IMR-90 (cell line): ENCODE measurements at regions not wholly inside any gene's neighbourhood (a gene's known extent, or its start where the extent isn't known, plus 50 kb on each side); places are given as distances from the start of the nearest gene placed in this dataset.

ENCODE experiments used
- ATAC-seq: fragments of 200-7000 bp; cut with Tn5 transposase; 2 replicates; pipeline ENCODE4 v1.9.1; 2020; ENCODE audit warnings: low read depth, mild to moderate bottlenecking, moderate library complexity
- BruUV-seq: library from RNA; stranded (reverse); fragments of 400-500 nt; replicated peaks from 2 replicates; lab custom pipeline; 2021; lab: Mats Ljungman, UMichigan
- CTCF ChIA-PET: fragments of 300-600 bp; formaldehyde crosslinking; extraction: SDS; loops from one replicate; lab custom pipeline; 2021; ENCODE audit warnings: antibody characterized with exemption; lab: Yijun Ruan, JAX
- POLR2A ChIA-PET: fragments of 300-600 bp; sonication (Branson Sonifier 250); formaldehyde crosslinking; loops from one replicate; lab custom pipeline; 2022; ENCODE audit warnings: antibody characterized with exemption; ENCODE audit not compliant: unreplicated experiment; lab: Charles Lee
- DNase-seq: peaks from one replicate; pipeline ENCODE4 v3.0.0; 2013
- H2AFZ ChIP-seq: replicated peaks from 2 replicates; pipeline ENCODE3; 2013; ENCODE audit warnings: low read length, mild to moderate bottlenecking; ENCODE audit not compliant: poor library complexity
- H2AK5ac ChIP-seq: 2 replicates; pipeline ENCODE4 v1.6.1; 2013; ENCODE audit warnings: low read depth, low read length, inconsistent platforms
- H2AK9ac ChIP-seq: replicated peaks from 2 replicates; pipeline ENCODE3; 2013; ENCODE audit warnings: mild to moderate bottlenecking, low read depth, low read length, moderate library complexity; ENCODE audit not compliant: poor library complexity
- H2BK120ac ChIP-seq: 2 replicates; pipeline ENCODE4 v1.6.1; 2013; ENCODE audit warnings: low read depth, low read length, inconsistent platforms
- H2BK15ac ChIP-seq: 3 replicates; pipeline ENCODE4 v1.6.1; 2013; ENCODE audit warnings: low read depth, low read length, inconsistent platforms
- H2BK20ac ChIP-seq: 2 replicates; pipeline ENCODE4 v1.6.1; 2013; ENCODE audit warnings: low read depth, mild to moderate bottlenecking, inconsistent platforms, low read length, moderate library complexity
- H2BK5ac ChIP-seq: 2 replicates; pipeline ENCODE4 v1.6.1; 2013; ENCODE audit warnings: mild to moderate bottlenecking, low read depth, low read length, inconsistent platforms; ENCODE audit not compliant: poor library complexity, severe bottlenecking
- H3K14ac ChIP-seq: replicated peaks from 2 replicates; pipeline ENCODE4 v1.6.1; 2013; ENCODE audit warnings: low read depth, low read length, inconsistent platforms
- H3K18ac ChIP-seq: 2 replicates; pipeline ENCODE4 v1.6.1; 2013; ENCODE audit warnings: low read depth, low read length, control low read depth
- H3K23ac ChIP-seq: 2 replicates; pipeline ENCODE4 v1.6.1; 2013; ENCODE audit warnings: low read depth, low read length, inconsistent platforms
- H3K27ac ChIP-seq: 2 replicates; pipeline ENCODE4 v1.5.1; 2013; ENCODE audit warnings: mild to moderate bottlenecking, control low read depth, low read length; ENCODE audit not compliant: insufficient read depth
- H3K27me3 ChIP-seq: 2 replicates; pipeline ENCODE4 v1.6.1; 2013; ENCODE audit warnings: low read length; ENCODE audit not compliant: control insufficient read depth, insufficient read depth
- H3K36me3 ChIP-seq: 2 replicates; pipeline ENCODE4 v1.6.1; 2013; ENCODE audit warnings: low read length, mixed read lengths; ENCODE audit not compliant: control insufficient read depth, insufficient read depth
- H3K4ac ChIP-seq: 2 replicates; pipeline ENCODE4 v1.6.1; 2013; ENCODE audit warnings: low read depth, low read length, inconsistent platforms
- H3K4me1 ChIP-seq: 2 replicates; pipeline ENCODE4 v1.6.1; 2013; ENCODE audit warnings: low read length, mixed read lengths; ENCODE audit not compliant: control insufficient read depth, insufficient read depth
- H3K4me2 ChIP-seq: 2 replicates; pipeline ENCODE4 v1.6.1; 2013; ENCODE audit warnings: low read depth, mild to moderate bottlenecking, control low read depth, low read length, moderate library complexity
- H3K4me3 ChIP-seq: 2 replicates; pipeline ENCODE4 v1.5.1; 2013; ENCODE audit warnings: low read depth, mild to moderate bottlenecking, control low read depth, low read length, moderate library complexity; ENCODE audit not compliant: insufficient read depth
- H3K56ac ChIP-seq: 2 replicates; pipeline ENCODE4 v1.6.1; 2013; ENCODE audit warnings: low read length, inconsistent platforms; ENCODE audit not compliant: insufficient read depth; ENCODE audit errors: extremely low read depth
- H3K79me1 ChIP-seq, 2 experiments: 2 replicates each; pipeline ENCODE4 v1.6.1; 2013; ENCODE audit warnings: low read length in 2 of 2, inconsistent platforms in 1 of 2, low read depth in 1 of 2
- H3K9ac ChIP-seq: 2 replicates; pipeline ENCODE4 v1.6.1; 2013; ENCODE audit warnings: low read depth, low read length, control low read depth
- H3K9me1 ChIP-seq: 2 replicates; pipeline ENCODE4 v1.6.1; 2013; ENCODE audit warnings: low read length, inconsistent platforms; ENCODE audit not compliant: insufficient read depth
- H3K9me3 ChIP-seq: 2 replicates; pipeline ENCODE4 v1.6.1; 2013; ENCODE audit warnings: low read length; ENCODE audit not compliant: control insufficient read depth, insufficient read depth
- H4K20me1 ChIP-seq: 2 replicates; pipeline ENCODE4 v1.6.1; 2013; ENCODE audit warnings: low read length, inconsistent platforms; ENCODE audit not compliant: insufficient read depth
- H4K5ac ChIP-seq: 2 replicates; pipeline ENCODE4 v1.6.1; 2013; ENCODE audit warnings: mild to moderate bottlenecking, low read depth, low read length, control low read depth
- H4K8ac ChIP-seq, 2 experiments: 2 replicates each; pipeline ENCODE4 v1.6.1; 2013; ENCODE audit warnings: low read depth in 2 of 2, low read length in 2 of 2, control low read depth in 1 of 2, inconsistent platforms in 1 of 2
- H4K91ac ChIP-seq: 2 replicates; pipeline ENCODE4 v1.6.1; 2013; ENCODE audit warnings: low read depth, low read length, inconsistent platforms; ENCODE audit not compliant: insufficient read depth
- CEBPB ChIP-seq: IDR thresholded peaks from 2 replicates; pipeline ENCODE4 v1.6.1; 2012; ENCODE audit warnings: low read depth, low read length, improper control_type of control experiment
- RFX5 ChIP-seq: IDR thresholded peaks from 2 replicates; pipeline ENCODE4 v1.8.0; 2012; ENCODE audit warnings: low read depth, mild to moderate bottlenecking, low read length, moderate library complexity
- WGBS, 2 experiments: methylation state at CpG; one replicate each; pipeline versions ENCODE4 v1.1.5 to v1.1.7; 2013; ENCODE audit warnings: missing lambda C conversion rate in 2 of 2; ENCODE audit not compliant: insufficient read length in 1 of 2; ENCODE audit errors: extremely low coverage in 2 of 2; 5-methylcytosine and 5-hydroxymethylcytosine counted together
- dilution Hi-C: fragments of 300-500 bp; cut with HindIII; formaldehyde crosslinking; loops from one replicate; pipeline ENCODE4 v1.14.3; 2018; ENCODE audit warnings: low sequenced_read_pairs; ENCODE audit not compliant: unreplicated experiment
- in situ Hi-C: fragments of 300-500 bp; cut with MboI; formaldehyde crosslinking; loops from 3 replicates; pipeline ENCODE4 v1.14.3; 2019; ENCODE audit warnings: low sequenced_read_pairs, inconsistent platforms, mixed read lengths
- intact Hi-C: fragments of 100-400 bp; cut with micrococcal nuclease; formaldehyde crosslinking; loops from 2 replicates; pipeline ENCODE4 v1.10.0; 2022

GRCh38 chr7:84663224-84663623, 468.6 kb upstream of the SEMA3A start:
- Histone ChIP-seq H3K56ac (no peak overlapping the region), H3K4me2 (peak overlapping the region; percentile 63), H4K91ac (no peak overlapping the region), H3K9me3 (no peaks in the 10 kb centered on the region), H2AK5ac (no peak overlapping the region), H2AK9ac (no peak overlapping the region), H3K4me1 (no peaks in the 10 kb centered on the region), H3K4me3 (no peak overlapping the region), H2BK5ac (no peak overlapping the region), H2BK20ac (no peak overlapping the region), H3K9me1 (no peaks in the 10 kb centered on the region), H3K79me1 (no peaks in the 10 kb centered on the region), H2BK15ac (no peak overlapping the region), H3K27me3 (no peaks in the 10 kb centered on the region), H3K4ac (no peak overlapping the region), H3K23ac (no peak overlapping the region), H3K27ac (no peak overlapping the region), H2AFZ (no peak overlapping the region), H3K14ac (no peak overlapping the region), H3K9ac (no peak overlapping the region), H4K20me1 (no peaks in the 10 kb centered on the region), H4K5ac (no peak overlapping the region), H2BK120ac (no peak overlapping the region), H3K18ac (0 out of 2 replicates have a peak overlapping the region, but pooled peaks have one; percentile 36), H3K36me3 (no peaks in the 10 kb centered on the region), H4K8ac (no peak overlapping the region)
- WGBS, 2 experiments = no CpG with 5 or more reads among the region's 1 CpG
- no TSS peak for BruUV-seq
- ChIA-PET CTCF (no interaction called here), POLR2A (no interaction called here)
- TF ChIP-seq RFX5 (no peak), CEBPB (peak; percentile 51)
- in situ Hi-C loops (no loop called here), intact Hi-C loops (no loop called here), dilution Hi-C loops (no loop called here)
- peak; percentile 37; the same call in 1 of the 2 replicates for ATAC-seq
- DNase-seq = peak; percentile 27
